Left ventricle myocardium inferior (tissue), 1 donor: ENCODE measurements at regions not wholly inside any gene's neighbourhood (a gene's known extent, or its start where the extent isn't known, plus 50 kb on each side); places are given as distances from the start of the nearest gene placed in this dataset.

Experiments used
- DNase-seq: peaks from one replicate; pipeline ENCODE4 v3.0.0-alpha.2; 2020
- H3K27ac ChIP-seq: fragments of 200-600 bp; replicated peaks from 2 replicates; pipeline ENCODE4 v1.8.0; 2021
- H3K27me3 ChIP-seq: fragments of 200-600 bp; 2 replicates; pipeline ENCODE4 v1.8.0; 2021; ENCODE audit warnings: low read depth
- H3K36me3 ChIP-seq: fragments of 200-600 bp; 2 replicates; pipeline ENCODE4 v1.8.0; 2021
- H3K4me1 ChIP-seq: fragments of 200-600 bp; 2 replicates; pipeline ENCODE4 v1.8.0; 2021
- H3K4me3 ChIP-seq: fragments of 200-600 bp; 2 replicates; pipeline ENCODE4 v1.8.0; 2021; ENCODE audit warnings: mild to moderate bottlenecking, moderate library complexity
- H3K9me3 ChIP-seq: fragments of 200-600 bp; replicated peaks from 2 replicates; pipeline ENCODE4 v1.8.0; 2021
- intact Hi-C: fragments of 100-400 bp; cut with micrococcal nuclease; formaldehyde crosslinking; loops from one replicate; pipeline ENCODE4 v1.11.0; 2022
- TF ChIP-seq, protein P1 (sequence below): fragments of 200-600 bp; IDR thresholded peaks from 2 replicates; pipeline ENCODE4 v1.8.0; 2021; ENCODE audit warnings: antibody characterized with exemption, mild to moderate bottlenecking, borderline replicate concordance
- donor health status: DM: no; HTN: yes; CAD: no; lungs with severe emphysema.

DNA sequence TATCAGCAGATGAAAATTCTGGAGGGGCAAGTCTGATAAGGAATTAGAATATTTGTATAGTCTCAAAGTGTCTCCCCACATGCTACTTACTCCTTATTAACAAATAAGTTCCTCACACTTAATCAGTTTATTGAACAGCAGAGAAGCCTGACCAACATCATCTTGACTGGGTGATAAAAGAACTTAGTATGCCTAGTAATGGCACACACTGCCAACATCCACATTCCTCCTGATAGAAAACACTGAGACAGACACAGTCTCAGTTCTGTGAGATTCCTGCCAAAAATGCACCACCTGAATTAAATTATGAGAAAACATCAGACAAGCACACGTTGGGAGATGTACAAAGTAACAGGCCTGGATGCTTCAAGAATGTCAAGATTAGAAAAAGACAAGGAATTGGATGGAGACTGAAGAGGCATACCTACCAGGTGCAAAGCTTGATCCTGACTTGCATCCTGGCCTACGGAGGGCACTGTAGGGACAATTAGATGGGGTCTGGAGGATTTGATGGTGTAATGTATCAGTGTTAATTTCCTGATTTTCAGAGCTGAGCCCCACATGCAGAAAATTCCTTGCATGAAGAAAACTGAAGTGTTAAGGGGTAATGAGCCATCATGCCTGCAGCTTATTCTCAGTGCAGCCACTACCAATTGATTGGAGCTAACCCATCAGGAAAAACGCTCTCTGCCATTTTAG, 200.4 kb upstream of the SH3BP4 start:
- no peaks in the 10 kb centered on the region for H3K4me1 ChIP-seq
- no peak for DNase-seq
- intact Hi-C loops, result no loop called here
- no peaks in the 10 kb centered on the region for H3K36me3 ChIP-seq
- no peaks in the 10 kb centered on the region for H3K27me3 ChIP-seq
- TF ChIP-seq, protein P1, sequence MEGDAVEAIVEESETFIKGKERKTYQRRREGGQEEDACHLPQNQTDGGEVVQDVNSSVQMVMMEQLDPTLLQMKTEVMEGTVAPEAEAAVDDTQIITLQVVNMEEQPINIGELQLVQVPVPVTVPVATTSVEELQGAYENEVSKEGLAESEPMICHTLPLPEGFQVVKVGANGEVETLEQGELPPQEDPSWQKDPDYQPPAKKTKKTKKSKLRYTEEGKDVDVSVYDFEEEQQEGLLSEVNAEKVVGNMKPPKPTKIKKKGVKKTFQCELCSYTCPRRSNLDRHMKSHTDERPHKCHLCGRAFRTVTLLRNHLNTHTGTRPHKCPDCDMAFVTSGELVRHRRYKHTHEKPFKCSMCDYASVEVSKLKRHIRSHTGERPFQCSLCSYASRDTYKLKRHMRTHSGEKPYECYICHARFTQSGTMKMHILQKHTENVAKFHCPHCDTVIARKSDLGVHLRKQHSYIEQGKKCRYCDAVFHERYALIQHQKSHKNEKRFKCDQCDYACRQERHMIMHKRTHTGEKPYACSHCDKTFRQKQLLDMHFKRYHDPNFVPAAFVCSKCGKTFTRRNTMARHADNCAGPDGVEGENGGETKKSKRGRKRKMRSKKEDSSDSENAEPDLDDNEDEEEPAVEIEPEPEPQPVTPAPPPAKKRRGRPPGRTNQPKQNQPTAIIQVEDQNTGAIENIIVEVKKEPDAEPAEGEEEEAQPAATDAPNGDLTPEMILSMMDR, result no peak
- no peaks in the 10 kb centered on the region for H3K9me3 ChIP-seq
- H3K27ac ChIP-seq, result no peak overlapping the region
- no peak overlapping the region for H3K4me3 ChIP-seq

DNA sequence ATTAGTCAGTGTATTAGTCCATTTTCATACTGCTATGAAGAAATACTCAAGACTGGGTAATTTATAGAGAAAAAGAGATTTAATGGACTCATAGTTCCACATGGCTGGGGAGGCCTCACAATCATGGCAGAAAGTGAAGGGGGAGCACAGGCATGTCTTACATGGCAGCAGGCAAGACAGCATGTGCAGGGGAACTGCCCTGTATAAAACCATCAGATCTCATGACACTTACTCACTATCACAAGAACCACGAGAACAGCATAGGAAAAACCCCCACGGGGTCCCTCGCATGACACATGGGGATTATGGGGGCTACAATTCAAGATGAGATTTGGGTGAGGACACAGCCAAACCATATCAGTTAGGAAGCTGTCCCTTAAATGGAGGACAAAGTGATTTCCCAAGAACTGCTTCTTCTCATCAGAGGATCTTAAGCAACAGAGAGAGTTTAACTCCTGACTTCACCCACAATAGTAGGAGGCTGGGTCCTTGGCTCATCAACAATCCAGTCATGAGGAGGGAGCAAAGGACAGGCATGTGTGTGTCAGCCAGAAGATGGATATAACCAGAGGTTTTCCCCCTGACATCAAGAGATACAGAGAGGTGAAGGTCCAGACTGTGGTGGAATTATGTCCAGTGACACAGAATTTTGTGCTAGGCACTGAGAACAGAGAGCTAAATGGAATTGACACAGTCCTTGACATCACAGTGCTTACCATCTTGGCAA, 203.8 kb upstream of the SH3BP4 start:
- TF ChIP-seq, protein P1, result no peak
- Histone ChIP-seq H3K4me3 (no peak overlapping the region), H3K36me3 (no peaks in the 10 kb centered on the region), H3K4me1 (no peaks in the 10 kb centered on the region), H3K27me3 (peaks cover 8% of the 10 kb centered on the region), H3K27ac (no peak overlapping the region), H3K9me3 (no peaks in the 10 kb centered on the region)
- DNase-seq, result no peak
- intact Hi-C loops, result no loop called here

DNA sequence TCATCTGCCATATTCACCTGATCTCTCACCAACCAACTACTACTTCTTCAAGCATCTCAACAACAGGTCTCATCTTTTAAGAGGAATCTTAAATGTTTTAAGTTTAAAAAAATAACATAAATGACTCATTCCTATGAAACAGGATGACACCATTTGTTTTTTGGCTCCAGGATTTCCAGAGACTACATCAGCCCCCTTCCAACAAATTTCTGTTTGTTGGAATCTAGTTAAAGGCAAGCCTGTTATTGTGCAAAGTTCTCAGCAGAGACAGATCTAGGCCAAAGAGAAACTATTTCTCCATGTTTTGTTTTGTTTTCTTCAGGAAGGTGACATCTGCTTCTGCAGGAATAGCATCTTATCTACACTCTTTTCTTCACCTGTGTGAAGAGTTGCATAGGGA, 204.8 kb upstream of the SH3BP4 start:
- Histone ChIP-seq H3K4me3 (no peak overlapping the region), H3K36me3 (no peaks in the 10 kb centered on the region), H3K9me3 (no peaks in the 10 kb centered on the region), H3K27me3 (peaks cover 8% of the 10 kb centered on the region), H3K27ac (no peak overlapping the region), H3K4me1 (no peaks in the 10 kb centered on the region)
- DNase-seq, result no peak
- TF ChIP-seq, protein P1, result no peak
- intact Hi-C loops, result no loop called here

DNA sequence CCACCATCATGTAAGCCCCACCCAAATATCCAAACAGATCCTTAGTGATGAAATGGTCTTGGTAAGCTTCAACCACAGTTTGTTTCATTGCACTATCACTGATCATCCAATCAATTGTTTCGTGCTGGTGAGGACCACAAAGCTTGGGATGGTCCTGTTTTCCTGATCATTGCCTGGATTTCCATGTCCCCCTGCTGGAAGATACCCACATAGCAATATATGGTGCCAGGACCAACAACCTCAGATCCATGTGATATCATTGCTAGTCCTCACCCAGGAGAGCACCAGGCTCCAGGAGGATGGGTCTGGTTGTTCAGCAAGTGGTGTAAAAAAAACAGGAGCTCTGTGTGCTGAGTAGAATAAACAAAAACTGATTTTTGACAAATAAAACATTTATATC, 206.5 kb upstream of the SH3BP4 start:
- no peak for DNase-seq
- H3K9me3 ChIP-seq, result no peaks in the 10 kb centered on the region
- TF ChIP-seq, protein P1, result no peak
- H3K27me3 ChIP-seq, result peaks cover 8% of the 10 kb centered on the region
- no peak overlapping the region for H3K4me3 ChIP-seq
- no peaks in the 10 kb centered on the region for H3K36me3 ChIP-seq
- H3K27ac ChIP-seq, result no peak overlapping the region
- H3K4me1 ChIP-seq, result no peaks in the 10 kb centered on the region
- intact Hi-C loops, result no loop called here

DNA sequence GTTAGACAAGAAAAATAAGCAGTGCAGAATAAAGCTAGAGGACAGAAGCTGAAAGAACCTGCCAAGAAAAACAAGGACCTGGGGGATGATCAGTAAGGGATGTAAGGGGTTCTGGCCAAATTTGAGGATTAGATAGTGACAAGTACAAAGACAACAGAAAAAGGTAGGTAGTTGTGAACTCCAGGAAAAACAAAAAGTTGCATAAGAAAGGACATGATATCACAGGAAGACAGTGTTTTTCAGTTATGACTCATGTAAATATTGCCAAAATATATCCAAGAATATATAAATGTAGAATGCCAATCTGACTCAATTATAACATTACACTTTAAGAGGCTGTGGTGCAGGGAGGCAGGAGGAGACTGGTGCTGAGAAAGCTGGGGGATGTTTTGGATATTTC, 209.8 kb upstream of the SH3BP4 start:
- Histone ChIP-seq H3K9me3 (no peaks in the 10 kb centered on the region), H3K27me3 (peaks cover 17% of the 10 kb centered on the region), H3K4me3 (no peak overlapping the region), H3K36me3 (no peaks in the 10 kb centered on the region), H3K27ac (no peak overlapping the region), H3K4me1 (no peaks in the 10 kb centered on the region)
- TF ChIP-seq, protein P1, result no peak
- DNase-seq, result no peak
- intact Hi-C loops, result no loop called here
